ENCODE measurements at regions not wholly inside any gene's neighbourhood (a gene's known extent, or its start where the extent isn't known, plus 50 kb on each side); places are given as distances from the start of the nearest gene placed in this dataset.

- H3K9me2 ChIP-seq (replicated peaks; ENCODE audit: insufficient read depth, low read length) = no peaks in the 10 kb centered on the region
- H3K27me3 ChIP-seq (ENCODE audit: low read length) = no peaks in the 10 kb centered on the region
- H3K27ac ChIP-seq (ENCODE audit: low read depth, low read length) = no peak overlapping the region
Measured at GRCh38 chr15:91593653-91594052, 259.9 kb upstream of the SLCO3A1 start.

GRCh38 chr15:91599261-91599660, 254.2 kb upstream of the SLCO3A1 start:
- no peaks in the 10 kb centered on the region for H4K20me1 ChIP-seq (ENCODE audit: low read depth, low read length)
- no peaks in the 10 kb centered on the region for H3F3A ChIP-seq (ENCODE audit: insufficient read depth)
- no peaks in the 10 kb centered on the region for H3K27me3 ChIP-seq (ENCODE audit: low read length)
- H3K4me3 ChIP-seq (ENCODE audit: insufficient read depth, low read length, poor library complexity, severe bottlenecking) = no peak overlapping the region
- no peaks in the 10 kb centered on the region for H3K36me3 ChIP-seq (ENCODE audit: low read length)
- H3K27ac ChIP-seq (ENCODE audit: low read depth, low read length) = no peak overlapping the region
- no peak overlapping the region for H3K4me2 ChIP-seq (ENCODE audit: low read depth, low read length, poor library complexity, severe bottlenecking)
- H3K9me2 ChIP-seq (replicated peaks; ENCODE audit: insufficient read depth, low read length) = no peaks in the 10 kb centered on the region
- H3K79me2 ChIP-seq (ENCODE audit: insufficient read depth, low read length) = no peaks in the 10 kb centered on the region
- no peaks in the 10 kb centered on the region for H3K9me3 ChIP-seq (ENCODE audit: insufficient read depth, low read length)
- no peak overlapping the region for H3K9ac ChIP-seq (ENCODE audit: low read length)
- TF ChIP-seq CTCF (IDR thresholded peaks at IDR 0.05; ENCODE audit: insufficient read depth, low read length, poor library complexity, severe bottlenecking) (no peak), EZH2phosphoT487 (conservative IDR thresholded peaks at IDR 0.05; ENCODE audit: low read length) (no peak)
- no peak overlapping the region for H2AFZ ChIP-seq (ENCODE audit: low read depth, low read length, severe bottlenecking)

More at GRCh38 chr15:91593653-91594052, 259.9 kb upstream of the SLCO3A1 start:
- Histone ChIP-seq H3K79me2 (ENCODE audit: insufficient read depth, low read length) (no peaks in the 10 kb centered on the region), H3K4me2 (ENCODE audit: low read depth, low read length, poor library complexity, severe bottlenecking) (no peak overlapping the region), H3K9ac (ENCODE audit: low read length) (no peak overlapping the region), H2AFZ (ENCODE audit: low read depth, low read length, severe bottlenecking) (no peak overlapping the region), H3F3A (ENCODE audit: insufficient read depth) (no peaks in the 10 kb centered on the region), H3K36me3 (ENCODE audit: low read length) (no peaks in the 10 kb centered on the region), H4K20me1 (ENCODE audit: low read depth, low read length) (no peaks in the 10 kb centered on the region), H3K9me3 (ENCODE audit: insufficient read depth, low read length) (no peaks in the 10 kb centered on the region), H3K4me3 (ENCODE audit: insufficient read depth, low read length, poor library complexity, severe bottlenecking) (no peak overlapping the region)
- no peak for TF ChIP-seq CTCF (IDR thresholded peaks at IDR 0.05; ENCODE audit: insufficient read depth, low read length, poor library complexity, severe bottlenecking)
- TF ChIP-seq EZH2phosphoT487 (conservative IDR thresholded peaks at IDR 0.05; ENCODE audit: low read length) = no peak

- TF ChIP-seq CTCF (IDR thresholded peaks at IDR 0.05; ENCODE audit: insufficient read depth, low read length, poor library complexity, severe bottlenecking) (no peak), EZH2phosphoT487 (conservative IDR thresholded peaks at IDR 0.05; ENCODE audit: low read length) (no peak)
Measured at GRCh38 chr15:91603384-91604080, 250.0 kb upstream of the SLCO3A1 start.

More at GRCh38 chr15:91603384-91604080, 250.0 kb upstream of the SLCO3A1 start:
- Histone ChIP-seq H3K9ac (ENCODE audit: low read length) (no peak overlapping the region), H2AFZ (ENCODE audit: low read depth, low read length, severe bottlenecking) (no peak overlapping the region), H3K4me2 (ENCODE audit: low read depth, low read length, poor library complexity, severe bottlenecking) (no peak overlapping the region), H3K9me2 (replicated peaks; ENCODE audit: insufficient read depth, low read length) (no peaks in the 10 kb centered on the region), H3K36me3 (ENCODE audit: low read length) (no peaks in the 10 kb centered on the region), H3K4me3 (ENCODE audit: insufficient read depth, low read length, poor library complexity, severe bottlenecking) (no peak overlapping the region), H3K27ac (ENCODE audit: low read depth, low read length) (no peak overlapping the region), H3K27me3 (ENCODE audit: low read length) (no peaks in the 10 kb centered on the region), H3F3A (ENCODE audit: insufficient read depth) (no peaks in the 10 kb centered on the region), H4K20me1 (ENCODE audit: low read depth, low read length) (no peaks in the 10 kb centered on the region), H3K79me2 (ENCODE audit: insufficient read depth, low read length) (no peaks in the 10 kb centered on the region), H3K9me3 (ENCODE audit: insufficient read depth, low read length) (no peaks in the 10 kb centered on the region)

Measured in SU-DHL-6 (cell line).